Smooth muscle cell (in vitro differentiated cells): ENCODE measurements at regions not wholly inside any gene's neighbourhood (a gene's known extent, or its start where the extent isn't known, plus 50 kb on each side); places are given as distances from the start of the nearest gene placed in this dataset.

Experiments used
- DNase-seq: peaks from one replicate; lab custom pipeline; 2025; ENCODE audit not compliant: unreplicated experiment; lab: John Stamatoyannopoulos, UW
- H2AFZ ChIP-seq: fragments of 200-600 bp; sonication (generic); 2 replicates; pipeline ENCODE4 v1.6.0; 2016; ENCODE audit warnings: antibody characterized with exemption, low read depth, mild to moderate bottlenecking
- H3F3A ChIP-seq: fragments of 200-600 bp; sonication (generic); 2 replicates; pipeline ENCODE4 v1.6.0; 2017; ENCODE audit warnings: antibody characterized with exemption, low read depth
- H3K27ac ChIP-seq: fragments of 200-600 bp; sonication (generic); 2 replicates; pipeline ENCODE4 v1.5.1; 2016; ENCODE audit warnings: low read depth, mild to moderate bottlenecking
- H3K27me3 ChIP-seq: fragments of 200-600 bp; sonication (generic); 2 replicates; pipeline ENCODE4 v1.6.1; 2016; ENCODE audit warnings: low read depth, mild to moderate bottlenecking
- H3K36me3 ChIP-seq: fragments of 200-600 bp; sonication (generic); 2 replicates; pipeline ENCODE4 v1.5.1; 2016; ENCODE audit warnings: low read depth
- H3K4me1 ChIP-seq: fragments of 200-600 bp; sonication (generic); 2 replicates; pipeline ENCODE4 v1.5.1; 2016; ENCODE audit warnings: low read depth
- H3K4me2 ChIP-seq: fragments of 200-600 bp; sonication (generic); 2 replicates; pipeline ENCODE4 v1.6.0; 2016; ENCODE audit warnings: mild to moderate bottlenecking
- H3K4me3 ChIP-seq: fragments of 200-600 bp; sonication (generic); 2 replicates; pipeline ENCODE4 v1.5.1; 2016; ENCODE audit warnings: mild to moderate bottlenecking
- H3K79me2 ChIP-seq: fragments of 200-600 bp; sonication (generic); 2 replicates; pipeline ENCODE4 v1.6.0; 2016; ENCODE audit warnings: low read depth, mild to moderate bottlenecking
- H3K9ac ChIP-seq: fragments of 200-600 bp; sonication (generic); 2 replicates; pipeline ENCODE4 v1.6.0; 2016; ENCODE audit warnings: low read depth
- H3K9me3 ChIP-seq: fragments of 200-600 bp; sonication (generic); replicated peaks from 2 replicates; pipeline ENCODE4 v1.5.1; 2016; ENCODE audit warnings: low read depth
- H4K20me1 ChIP-seq: fragments of 200-600 bp; sonication (generic); 2 replicates; pipeline ENCODE4 v1.6.0; 2016; ENCODE audit warnings: low read depth
- CTCF ChIP-seq: fragments of 200-600 bp; sonication (generic); IDR thresholded peaks from 2 replicates; pipeline ENCODE4 v1.5.1; 2017; ENCODE audit warnings: borderline replicate concordance, mild to moderate bottlenecking, antibody characterized with exemption; ENCODE audit not compliant: insufficient read depth, poor library complexity, severe bottlenecking
- WGBS: methylation state at CpG from one replicate; pipeline ENCODE4 v1.1.7; 2016; ENCODE audit warnings: low lambda C conversion rate; 5-methylcytosine and 5-hydroxymethylcytosine counted together

GRCh38 chr10:6868036-6868725, 288.1 kb upstream of the PRKCQ start:
- Histone ChIP-seq H4K20me1 (no peaks in the 10 kb centered on the region), H3F3A (no peaks in the 10 kb centered on the region), H2AFZ (no peak overlapping the region), H3K4me1 (no peaks in the 10 kb centered on the region), H3K4me3 (no peak overlapping the region), H3K4me2 (no peak overlapping the region), H3K27me3 (peaks cover 7% of the 10 kb centered on the region), H3K79me2 (no peaks in the 10 kb centered on the region), H3K9ac (no peak overlapping the region), H3K36me3 (no peaks in the 10 kb centered on the region), H3K27ac (no peak overlapping the region), H3K9me3 (no peaks in the 10 kb centered on the region)
- DNase-seq: no peak
- TF ChIP-seq CTCF: no peak
- 74% methylated on average over 6 of the region's 6 CpGs for WGBS

- H3K36me3 ChIP-seq: no peaks in the 10 kb centered on the region
- H3K9ac ChIP-seq: no peak overlapping the region
- no peaks in the 10 kb centered on the region for H3K4me1 ChIP-seq
- no peak overlapping the region for H3K27ac ChIP-seq
- peaks cover 7% of the 10 kb centered on the region for H3K27me3 ChIP-seq
- H3K4me3 ChIP-seq: no peak overlapping the region
- no peak overlapping the region for H3K4me2 ChIP-seq
- no peaks in the 10 kb centered on the region for H4K20me1 ChIP-seq
- TF ChIP-seq CTCF: no peak
- no peaks in the 10 kb centered on the region for H3F3A ChIP-seq
- H3K79me2 ChIP-seq: no peaks in the 10 kb centered on the region
- H3K9me3 ChIP-seq: no peaks in the 10 kb centered on the region
- WGBS: 70% methylated on average over 2 of the region's 2 CpGs
- no peak for DNase-seq
- no peak overlapping the region for H2AFZ ChIP-seq
These were observed 286.7 kb upstream of the PRKCQ start for GRCh38 chr10:6866757-6867156.

- Histone ChIP-seq H3K4me2 (no peak overlapping the region), H3K4me3 (no peak overlapping the region), H3F3A (no peaks in the 10 kb centered on the region), H3K36me3 (no peaks in the 10 kb centered on the region), H2AFZ (no peak overlapping the region), H4K20me1 (no peaks in the 10 kb centered on the region), H3K9me3 (no peaks in the 10 kb centered on the region), H3K4me1 (no peaks in the 10 kb centered on the region), H3K27me3 (peaks cover 5% of the 10 kb centered on the region), H3K27ac (no peak overlapping the region), H3K9ac (no peak overlapping the region), H3K79me2 (no peaks in the 10 kb centered on the region)
- WGBS: 96% methylated on average over 6 of the region's 6 CpGs
- DNase-seq: no peak
- TF ChIP-seq CTCF: no peak
These were observed 284.1 kb upstream of the PRKCQ start for GRCh38 chr10:6864142-6864541.

- Histone ChIP-seq H3K9me3 (no peaks in the 10 kb centered on the region), H2AFZ (no peak overlapping the region), H3K36me3 (no peaks in the 10 kb centered on the region), H3K27ac (no peak overlapping the region), H3K9ac (no peak overlapping the region), H3K27me3 (peaks cover 4% of the 10 kb centered on the region), H3K79me2 (no peaks in the 10 kb centered on the region), H3K4me1 (no peaks in the 10 kb centered on the region), H3K4me2 (no peak overlapping the region), H4K20me1 (no peaks in the 10 kb centered on the region), H3K4me3 (no peak overlapping the region), H3F3A (no peaks in the 10 kb centered on the region)
- no peak for TF ChIP-seq CTCF
- 95% methylated on average over 1 of the region's 1 CpG for WGBS
- DNase-seq: no peak
These were observed 283.3 kb upstream of the PRKCQ start for GRCh38 chr10:6863381-6863780.
